KMS-11 (cell line): ENCODE measurements at regions not wholly inside any gene's neighbourhood (a gene's known extent, or its start where the extent isn't known, plus 50 kb on each side); places are given as distances from the start of the nearest gene placed in this dataset.

Experiments
- H2AFZ ChIP-seq: fragments of 200-600 bp; sonication (generic); 2 replicates; pipeline ENCODE4 v1.6.1; 2016; ENCODE audit warnings: antibody characterized with exemption, mixed run types, low read depth
- H3K27ac ChIP-seq: fragments of 200-600 bp; sonication (generic); 2 replicates; pipeline ENCODE4 v1.6.1; 2016; ENCODE audit warnings: mild to moderate bottlenecking, mixed run types
- H3K27me3 ChIP-seq: fragments of 200-600 bp; sonication (generic); 2 replicates; pipeline ENCODE4 v1.6.1; 2017; ENCODE audit warnings: mild to moderate bottlenecking, low read depth, mixed run types, moderate library complexity; ENCODE audit not compliant: insufficient read depth
- H3K36me3 ChIP-seq: fragments of 200-600 bp; sonication (generic); 2 replicates; pipeline ENCODE4 v1.6.1; 2017; ENCODE audit warnings: mild to moderate bottlenecking, mixed run types; ENCODE audit not compliant: insufficient read depth
- H3K4me1 ChIP-seq: fragments of 200-600 bp; sonication (generic); 2 replicates; pipeline ENCODE4 v1.6.1; 2016; ENCODE audit warnings: mild to moderate bottlenecking, low read depth, mixed run types; ENCODE audit not compliant: poor library complexity, severe bottlenecking
- H3K4me2 ChIP-seq: fragments of 200-600 bp; sonication (generic); 2 replicates; pipeline ENCODE4 v1.7.0; 2016; ENCODE audit warnings: mild to moderate bottlenecking, mixed run types
- H3K4me3 ChIP-seq: fragments of 200-600 bp; sonication (generic); IDR thresholded peaks from 2 replicates; pipeline ENCODE4 v1.6.1; 2017; ENCODE audit warnings: low read depth, low read length, mixed read lengths; ENCODE audit not compliant: insufficient read depth
- H3K79me2 ChIP-seq: fragments of 200-600 bp; sonication (generic); 2 replicates; pipeline ENCODE4 v1.6.1; 2016; ENCODE audit warnings: low read depth, mixed run types; ENCODE audit not compliant: insufficient read depth
- H3K9ac ChIP-seq: fragments of 200-600 bp; sonication (generic); 2 replicates; pipeline ENCODE4 v1.6.1; 2016; ENCODE audit warnings: mild to moderate bottlenecking, mixed run types
- H4K20me1 ChIP-seq: fragments of 200-600 bp; sonication (generic); 2 replicates; pipeline ENCODE4 v1.6.1; 2016; ENCODE audit warnings: mild to moderate bottlenecking, mixed run types; ENCODE audit not compliant: insufficient read depth
- CTCF ChIP-seq: fragments of 200-600 bp; sonication (generic); conservative IDR thresholded peaks from 2 replicates; pipeline ENCODE4 v1.6.1; 2017; ENCODE audit warnings: low read depth, mild to moderate bottlenecking, antibody characterized with exemption, low read length, moderate library complexity, mixed read lengths

- Histone ChIP-seq H2AFZ (no peak overlapping the region), H3K9ac (no peak overlapping the region), H3K79me2 (no peaks in the 10 kb centered on the region), H3K27ac (no peak overlapping the region), H3K27me3 (no peaks in the 10 kb centered on the region), H3K4me1 (no peaks in the 10 kb centered on the region), H3K4me2 (no peak overlapping the region), H3K4me3 (no peak overlapping the region), H3K36me3 (no peaks in the 10 kb centered on the region), H4K20me1 (no peaks in the 10 kb centered on the region)
- no peak for TF ChIP-seq CTCF
These were observed 568.5 kb downstream of the TSN start for GRCh38 chr2:122323927-122324326.

GRCh38 chr2:122326471-122326870 lies 571.0 kb downstream of the TSN start:
- H3K9ac ChIP-seq = no peak overlapping the region

GRCh38 chr2:122328816-122329215 lies 573.4 kb downstream of the TSN start:
- Histone ChIP-seq H3K27me3 (no peaks in the 10 kb centered on the region), H3K4me2 (no peak overlapping the region), H3K79me2 (no peaks in the 10 kb centered on the region), H3K4me3 (no peak overlapping the region), H2AFZ (no peak overlapping the region), H3K9ac (no peak overlapping the region), H3K36me3 (no peaks in the 10 kb centered on the region), H3K4me1 (no peaks in the 10 kb centered on the region), H3K27ac (no peak overlapping the region), H4K20me1 (no peaks in the 10 kb centered on the region)
- no peak for TF ChIP-seq CTCF

More at GRCh38 chr2:122326471-122326870, 571.0 kb downstream of the TSN start:
- Histone ChIP-seq H3K36me3 (no peaks in the 10 kb centered on the region), H3K79me2 (no peaks in the 10 kb centered on the region), H3K4me2 (no peak overlapping the region), H2AFZ (no peak overlapping the region), H3K27me3 (no peaks in the 10 kb centered on the region), H3K4me3 (no peak overlapping the region), H4K20me1 (no peaks in the 10 kb centered on the region), H3K27ac (no peak overlapping the region), H3K4me1 (no peaks in the 10 kb centered on the region)
- TF ChIP-seq CTCF = no peak

GRCh38 chr2:122329278-122329677 lies 573.8 kb downstream of the TSN start:
- no peak overlapping the region for H3K4me2 ChIP-seq
- no peaks in the 10 kb centered on the region for H3K4me1 ChIP-seq
- no peaks in the 10 kb centered on the region for H4K20me1 ChIP-seq
- H3K27ac ChIP-seq = no peak overlapping the region
- no peaks in the 10 kb centered on the region for H3K27me3 ChIP-seq
- no peak overlapping the region for H3K4me3 ChIP-seq
- H3K36me3 ChIP-seq = no peaks in the 10 kb centered on the region
- H3K79me2 ChIP-seq = no peaks in the 10 kb centered on the region
- H3K9ac ChIP-seq = no peak overlapping the region
- no peak overlapping the region for H2AFZ ChIP-seq
- no peak for TF ChIP-seq CTCF
